Esophagus squamous epithelium (tissue), 5 donors: ENCODE measurements at regions not wholly inside any gene's neighbourhood (a gene's known extent, or its start where the extent isn't known, plus 50 kb on each side); places are given as distances from the start of the nearest gene placed in this dataset.

Experiments
- DNase-seq: peaks from one replicate; lab custom pipeline; 2025; lab: John Stamatoyannopoulos, UW
- H3K27ac ChIP-seq, 4 donors: fragments of 200-600 bp; sonication (generic); one replicate each; pipeline ENCODE4 v1.5.1; 2016 to 2019; ENCODE audit warnings: mild to moderate bottlenecking in 1 of 4
- H3K27me3 ChIP-seq, 4 donors: fragments of 200-600 bp; sonication (generic); 1 replicate in 3 of 4; 2 replicates in 1 of 4; pipeline versions ENCODE4 v1.5.1 to v1.6.0; 2017 to 2021; ENCODE audit warnings: antibody characterized with exemption in 1 of 4
- H3K36me3 ChIP-seq, 3 donors: fragments of 200-600 bp; sonication (generic); one replicate each; pipeline ENCODE4 v1.5.1; 2016 to 2019
- H3K4me1 ChIP-seq, 3 donors: fragments of 200-600 bp; sonication (generic); one replicate each; pipeline ENCODE4 v1.5.1; 2017 to 2019
- H3K4me3 ChIP-seq, 4 donors: fragments of 200-600 bp; sonication (generic); 1 replicate in 3 of 4; 2 replicates in 1 of 4; pipeline ENCODE4 v1.5.1; 2016 to 2019; ENCODE audit warnings: mild to moderate bottlenecking in 2 of 4, moderate library complexity in 1 of 4
- H3K9me3 ChIP-seq, 3 donors: fragments of 200-600 bp; sonication (generic); one replicate each; pipeline ENCODE4 v1.5.1; 2016 to 2019
- CTCF ChIP-seq, 6 experiments: fragments of 450-650 bp in 4 of 6; fragments of 200-600 bp in 2 of 6; sonication (generic) in 2 of 6; IDR thresholded peaks; one replicate each; pipeline ENCODE4 v1.5.1; 2016 to 2019; ENCODE audit warnings: antibody characterized with exemption in 6 of 6, mild to moderate bottlenecking in 4 of 6, moderate library complexity in 4 of 6
- POLR2A ChIP-seq, 4 donors: fragments of 450-650 bp; IDR thresholded peaks; one replicate each; pipeline ENCODE4 v1.6.1; 2017; ENCODE audit warnings: antibody characterized with exemption in 4 of 4, mild to moderate bottlenecking in 4 of 4, moderate library complexity in 3 of 4
- WGBS, 2 donors: methylation state at CpG; one replicate each; pipeline ENCODE4 v1.1.5; 2018; 5-methylcytosine and 5-hydroxymethylcytosine counted together
- intact Hi-C: fragments of 100-400 bp; cut with DNase I; formaldehyde crosslinking; loops from one replicate; pipeline ENCODE4 v1.15.0; 2022
- donor health status: DM: yes; HTN: yes; CAD: no.

- Histone ChIP-seq H3K4me1 (peaks cover 0 to 6% (median 0%) of the 10 kb centered on the region in 3 donors), H3K27ac (no peak overlapping the region), H3K9me3 (no peaks in the 10 kb centered on the region), H3K4me3 (no peak overlapping the region), H3K36me3 (no peaks in the 10 kb centered on the region), H3K27me3 (no peaks in the 10 kb centered on the region)
- intact Hi-C loops = no loop called here
- 33 to 39% methylated on average over 3 of the region's 3 CpGs for WGBS, 2 donors
- TF ChIP-seq POLR2A (IDR thresholded peaks at IDR 0.05) (no peak), CTCF (IDR thresholded peaks at IDR 0.05) (no peak)
- DNase-seq = no peak
These were observed 54.7 kb upstream of the USP3 start for GRCh38 chr15:63449731-63450130.

- TF ChIP-seq CTCF (IDR thresholded peaks at IDR 0.05) (no peak), POLR2A (IDR thresholded peaks at IDR 0.05) (no peak)
- H3K36me3 ChIP-seq = no peaks in the 10 kb centered on the region
- no peak overlapping the region for H3K4me3 ChIP-seq
- H3K4me1 ChIP-seq = peaks cover 0 to 6% (median 0%) of the 10 kb centered on the region in 3 donors
- intact Hi-C loops = no loop called here
- no peak overlapping the region for H3K27ac ChIP-seq
- no peaks in the 10 kb centered on the region for H3K9me3 ChIP-seq
- H3K27me3 ChIP-seq = no peaks in the 10 kb centered on the region
- no peak for DNase-seq
- 74 to 94% methylated on average over 4 to 9 of the region's 9 CpGs for WGBS, 2 donors
These were observed 53.5 kb upstream of the USP3 start for GRCh38 chr15:63450884-63451225.

- TF ChIP-seq POLR2A (IDR thresholded peaks at IDR 0.05) (no peak), CTCF (IDR thresholded peaks at IDR 0.05) (no peak)
- no peak for DNase-seq
- 90 to 93% methylated on average over 4 to 5 of the region's 5 CpGs for WGBS, 2 donors
These were observed 52.6 kb upstream of the USP3 start for GRCh38 chr15:63451671-63452315.

GRCh38 chr15:63452552-63453136 is 51.7 kb upstream of the USP3 start:
- no peak overlapping the region for H3K27ac ChIP-seq
- intact Hi-C loops = no loop called here

More at GRCh38 chr15:63451671-63452315, 52.6 kb upstream of the USP3 start:
- H3K4me3 ChIP-seq = no peak overlapping the region
- no peaks in the 10 kb centered on the region for H3K36me3 ChIP-seq
- intact Hi-C loops = no loop called here
- H3K27ac ChIP-seq = no peak overlapping the region
- peaks cover 0 to 6% (median 0%) of the 10 kb centered on the region in 3 donors for H3K4me1 ChIP-seq
- no peaks in the 10 kb centered on the region for H3K9me3 ChIP-seq
- no peaks in the 10 kb centered on the region for H3K27me3 ChIP-seq

More at GRCh38 chr15:63452552-63453136, 51.7 kb upstream of the USP3 start:
- no peaks in the 10 kb centered on the region for H3K36me3 ChIP-seq
- no peaks in the 10 kb centered on the region for H3K27me3 ChIP-seq
- H3K9me3 ChIP-seq = no peaks in the 10 kb centered on the region
- DNase-seq = no peak
- 82 to 90% methylated on average over 3 to 5 of the region's 6 CpGs for WGBS, 2 donors
- H3K4me3 ChIP-seq = no peak overlapping the region
- H3K4me1 ChIP-seq = peaks cover 0 to 6% (median 0%) of the 10 kb centered on the region in 3 donors
- TF ChIP-seq POLR2A (IDR thresholded peaks at IDR 0.05) (no peak), CTCF (IDR thresholded peaks at IDR 0.05) (no peak)
